H54 (cell line): ENCODE measurements at regions not wholly inside any gene's neighbourhood (a gene's known extent, or its start where the extent isn't known, plus 50 kb on each side); places are given as distances from the start of the nearest gene placed in this dataset.

Source experiments
- DNase-seq: peaks from one replicate; pipeline ENCODE4 v3.0.0; 2011; ENCODE audit warnings: low spot score, mixed read lengths; ENCODE audit not compliant: insufficient read length
- FAIRE-seq: peaks from 3 replicates; lab custom pipeline; 2011; peaks lifted over from hg19 to GRCh38; lab: Jason Lieb, UNC
- POLR2A ChIP-seq: IDR thresholded peaks from 2 replicates; pipeline ENCODE4 v1.6.1; 2011; ENCODE audit warnings: low read depth, mild to moderate bottlenecking, low read length

DNA sequence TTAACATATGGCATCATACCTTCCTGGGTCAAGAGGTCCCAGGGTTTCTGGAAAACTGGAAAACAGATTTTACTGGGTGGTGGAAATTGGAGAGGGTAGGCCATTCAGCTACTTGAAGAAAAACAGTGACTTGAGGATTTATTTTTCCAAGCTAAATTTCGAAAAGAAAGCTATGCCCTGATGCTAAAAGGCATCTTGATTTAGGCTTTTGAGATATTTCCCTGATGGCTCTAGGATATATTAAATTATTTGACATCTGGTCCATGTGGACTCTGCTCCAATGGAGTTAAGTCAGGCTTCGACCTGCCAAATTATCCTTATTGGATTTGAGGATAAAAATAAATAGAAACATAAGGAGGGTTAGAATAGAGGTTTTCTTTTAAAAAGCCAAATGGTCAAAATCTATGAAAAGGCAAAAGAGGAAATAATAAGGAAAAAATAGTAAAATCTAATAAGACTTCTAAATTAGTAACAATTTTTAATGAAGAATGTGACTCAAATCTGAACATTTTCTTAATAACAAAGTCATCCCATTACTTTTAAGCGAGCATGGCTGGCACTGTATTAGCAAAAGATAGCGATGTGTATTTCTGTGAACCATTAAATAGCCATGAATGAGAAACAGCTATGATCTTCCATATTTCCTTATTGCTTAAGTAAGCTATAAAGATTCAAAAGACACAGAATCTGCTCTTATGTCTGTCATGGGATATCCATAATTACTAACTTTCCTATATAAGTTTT lies 190.0 kb upstream of the MIR17HG start:
- FAIRE-seq (no peak), DNase-seq (no peak)
- no peak for TF ChIP-seq POLR2A

DNA sequence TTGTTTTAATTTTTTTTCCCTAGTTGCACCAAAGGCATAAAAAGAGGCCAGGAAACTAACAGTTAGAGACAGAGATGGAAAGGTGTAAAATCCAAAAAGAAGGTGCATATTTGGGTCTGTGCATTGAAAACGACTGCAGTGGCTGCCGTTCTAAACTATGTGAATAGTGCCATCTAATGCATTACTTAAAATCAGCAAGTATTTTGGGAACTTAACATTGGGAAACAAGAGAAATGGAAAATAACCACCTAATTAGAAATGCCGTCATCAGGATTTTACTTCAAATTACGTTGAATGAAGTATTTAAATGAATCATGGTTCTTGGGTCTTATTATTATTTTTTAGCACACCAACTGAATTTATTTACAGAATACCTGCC lies 189.5 kb upstream of the MIR17HG start:
- no peak for FAIRE-seq
- TF ChIP-seq POLR2A: no peak
- no peak for DNase-seq

DNA sequence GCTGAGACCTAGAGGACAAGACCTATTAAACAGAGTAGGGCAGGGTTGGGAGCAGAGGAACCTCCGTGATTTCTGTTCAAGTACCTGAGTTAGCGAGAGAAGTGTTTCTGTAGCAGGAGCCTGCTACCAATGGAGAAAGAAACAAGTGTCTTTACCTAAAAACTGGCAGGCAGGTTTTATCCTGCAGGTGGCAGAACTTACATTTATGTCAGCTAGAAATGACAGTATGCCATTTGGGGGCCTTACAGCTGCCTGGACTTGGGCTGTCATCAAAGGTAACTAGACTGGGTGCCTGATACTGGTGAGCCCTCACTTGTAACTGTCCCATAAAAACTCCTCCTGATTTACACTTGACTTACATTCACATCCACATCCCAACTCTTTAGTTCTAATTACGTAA lies 185.3 kb upstream of the MIR17HG start:
- no peak for DNase-seq
- no peak for FAIRE-seq
- TF ChIP-seq POLR2A: no peak

DNA sequence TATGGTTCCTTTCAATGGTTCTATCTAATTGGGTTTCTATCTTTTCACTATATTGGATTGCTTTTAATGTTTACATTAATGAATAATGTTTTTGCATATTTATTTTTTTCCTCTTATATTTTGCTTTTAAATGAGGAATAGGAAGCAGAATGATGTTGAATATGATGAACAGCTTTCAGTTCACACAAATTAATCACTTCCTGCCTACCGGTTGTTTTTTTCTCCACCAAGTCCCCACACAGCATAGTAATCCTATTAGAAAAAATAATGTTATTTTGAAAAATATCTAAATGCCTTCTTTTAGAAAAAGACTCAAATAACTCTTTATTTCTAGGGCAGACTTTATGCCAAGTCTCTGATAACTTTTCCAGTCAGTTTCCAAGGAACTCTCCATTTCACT lies 184.9 kb upstream of the MIR17HG start:
- FAIRE-seq (no peak), DNase-seq (no peak)
- no peak for TF ChIP-seq POLR2A

DNA sequence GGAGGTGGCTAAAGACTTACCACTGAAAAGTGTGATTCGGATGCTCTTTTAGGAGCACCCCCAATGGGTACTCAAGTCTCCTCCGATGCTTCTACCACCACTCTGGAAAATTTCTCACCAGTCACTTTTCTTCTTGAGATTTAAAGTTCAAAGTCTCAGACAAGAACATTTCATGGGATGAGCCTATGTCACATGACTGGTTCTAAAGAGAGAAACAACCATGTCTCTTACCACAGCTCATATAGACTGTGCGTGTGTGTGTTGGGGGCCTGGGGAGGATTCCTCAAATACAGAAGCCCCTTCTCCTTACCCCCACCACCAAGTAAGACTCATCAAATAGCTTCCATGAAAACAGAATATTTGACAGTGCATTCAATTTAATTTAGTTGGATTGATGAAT lies 181.7 kb upstream of the MIR17HG start:
- no peak for FAIRE-seq
- no peak for TF ChIP-seq POLR2A

DNA sequence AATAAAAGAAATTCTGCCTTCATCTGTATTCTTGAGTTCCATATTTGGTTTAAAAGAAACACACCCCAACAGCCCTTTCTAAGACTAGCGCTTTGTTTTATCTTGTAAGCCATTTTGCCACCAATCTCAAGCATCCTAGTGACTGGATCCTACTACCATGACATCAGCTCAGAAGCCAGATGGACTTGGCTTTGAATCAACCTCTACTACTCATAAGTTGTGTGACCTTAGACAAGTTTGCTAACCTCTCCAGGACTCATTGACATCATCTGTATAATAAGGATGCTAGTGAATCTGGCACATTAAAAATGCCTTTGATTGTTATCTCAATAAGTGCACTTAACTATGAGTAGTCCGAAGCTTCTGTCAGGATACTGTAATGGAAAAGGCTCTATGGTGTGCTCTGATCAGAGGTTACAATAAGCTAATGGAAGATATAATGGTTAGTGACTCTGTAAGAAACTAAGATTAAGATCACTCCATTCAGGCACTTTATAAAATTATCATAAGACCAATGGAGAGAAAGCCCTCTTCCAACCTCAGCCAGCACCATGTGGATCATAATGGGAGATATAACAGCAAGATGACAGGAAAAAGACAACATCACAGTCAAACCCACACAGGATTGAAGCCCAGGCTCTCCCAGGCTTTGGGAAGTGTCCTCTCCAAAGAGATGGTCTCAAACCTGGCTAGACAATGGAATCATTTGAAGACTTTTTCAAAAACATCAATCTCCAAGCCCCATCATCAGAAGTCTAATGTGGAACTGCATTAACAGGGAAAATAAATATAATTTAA lies 180.6 kb upstream of the MIR17HG start:
- no peak for FAIRE-seq
- no peak for TF ChIP-seq POLR2A
- no peak for DNase-seq

More for the DNA sequence above, 181.7 kb upstream of the MIR17HG start:
- no peak for DNase-seq

DNA sequence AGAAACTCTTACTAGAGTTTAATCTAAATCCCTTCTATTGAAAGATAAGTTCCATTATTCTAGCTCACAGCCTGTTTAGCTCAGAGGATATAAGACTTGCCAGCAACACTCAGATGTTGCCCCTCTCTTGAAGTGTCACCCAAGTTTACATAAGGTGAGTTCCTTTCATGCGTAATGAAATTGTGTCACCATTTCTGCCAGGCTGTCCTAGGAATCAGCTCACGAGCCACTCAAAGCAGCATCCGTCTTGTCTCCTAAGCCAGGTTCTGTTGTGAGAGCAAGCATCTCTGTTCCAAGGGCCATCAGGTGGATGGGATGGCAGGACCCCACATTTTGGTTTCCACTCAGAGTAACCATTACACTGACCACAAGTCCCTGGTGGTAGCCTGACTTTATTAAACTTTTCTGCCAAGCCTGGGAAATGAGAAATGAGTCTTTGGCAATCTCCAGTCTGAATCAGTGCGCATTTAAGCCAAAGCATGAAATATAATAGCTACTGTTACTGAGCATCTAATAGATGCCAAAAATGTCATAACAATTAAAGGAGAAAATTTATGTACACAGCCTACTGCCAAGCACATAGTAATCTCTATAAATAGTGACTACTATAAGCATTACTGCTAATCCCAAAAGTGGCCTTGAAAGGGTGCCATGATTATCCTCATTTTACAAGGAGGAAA lies 179.6 kb upstream of the MIR17HG start:
- TF ChIP-seq POLR2A: no peak
- DNase-seq (no peak), FAIRE-seq (no peak)

DNA sequence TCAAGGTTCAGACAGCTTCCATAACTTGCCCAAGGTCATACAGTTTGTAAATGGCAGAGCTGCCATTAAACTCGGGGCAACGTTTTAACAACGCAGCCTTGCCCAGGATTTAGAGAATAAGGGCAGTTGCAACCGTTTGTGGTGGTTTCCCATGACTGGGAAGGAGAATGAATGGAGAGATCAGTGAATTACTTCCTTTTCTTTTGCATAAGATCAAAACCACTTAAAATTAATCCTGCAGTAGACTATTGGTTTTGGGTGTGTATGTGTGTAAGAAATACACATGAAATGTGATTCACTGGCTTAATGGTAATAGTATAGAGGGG lies 179.1 kb upstream of the MIR17HG start:
- no peak for TF ChIP-seq POLR2A
- DNase-seq (no peak), FAIRE-seq (no peak)

DNA sequence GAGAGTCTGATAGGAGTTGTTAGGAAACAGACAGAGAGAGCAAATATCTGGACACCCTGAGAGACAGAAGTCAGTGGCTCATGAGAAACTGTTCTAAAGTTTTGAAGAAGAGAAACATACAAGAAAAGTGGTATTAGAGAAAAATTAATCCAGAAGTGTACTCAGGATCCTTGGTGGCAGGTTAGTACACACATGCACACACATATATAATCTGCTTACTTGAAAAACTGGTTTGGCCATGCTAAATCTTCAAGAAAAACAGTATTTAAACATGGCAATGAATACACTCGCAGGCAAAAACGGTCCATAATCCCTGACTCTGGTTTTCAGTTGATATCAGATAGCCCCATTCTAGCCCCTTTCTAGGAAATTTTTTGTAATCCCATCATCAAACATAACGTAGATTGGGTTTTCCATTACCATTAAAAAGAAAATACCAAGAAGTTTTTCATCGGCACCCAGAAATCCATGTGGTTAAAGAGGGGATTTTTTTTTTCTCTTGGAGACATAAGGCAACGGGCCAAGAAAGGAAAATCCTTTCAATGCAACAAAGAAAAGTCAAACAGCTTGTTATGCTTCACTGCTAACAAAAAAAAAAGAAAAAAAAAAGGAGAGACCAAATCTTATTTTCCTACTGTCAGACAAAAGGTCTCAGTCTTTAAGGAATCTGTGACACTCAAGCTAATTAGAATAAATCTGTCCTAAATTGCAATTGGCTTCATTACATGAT lies 178.0 kb upstream of the MIR17HG start:
- FAIRE-seq: no peak
- TF ChIP-seq POLR2A: no peak
- DNase-seq: no peak

DNA sequence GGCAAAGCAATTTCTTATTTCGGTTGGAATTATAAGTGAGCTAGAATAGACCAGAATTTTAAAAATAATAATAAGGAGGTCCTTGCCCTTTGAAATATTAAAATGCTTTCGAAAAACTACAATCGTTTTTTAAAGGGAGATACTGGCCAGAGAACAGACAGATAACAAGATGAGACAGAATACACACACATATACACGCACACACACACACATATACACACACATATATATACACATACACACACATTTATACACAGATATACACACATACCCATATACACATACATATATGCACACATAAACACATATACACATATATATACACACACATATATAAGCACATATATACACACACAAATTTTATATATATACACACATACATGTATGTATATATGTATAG lies 175.3 kb upstream of the MIR17HG start:
- no peak for TF ChIP-seq POLR2A
- FAIRE-seq (no peak), DNase-seq (no peak)

DNA sequence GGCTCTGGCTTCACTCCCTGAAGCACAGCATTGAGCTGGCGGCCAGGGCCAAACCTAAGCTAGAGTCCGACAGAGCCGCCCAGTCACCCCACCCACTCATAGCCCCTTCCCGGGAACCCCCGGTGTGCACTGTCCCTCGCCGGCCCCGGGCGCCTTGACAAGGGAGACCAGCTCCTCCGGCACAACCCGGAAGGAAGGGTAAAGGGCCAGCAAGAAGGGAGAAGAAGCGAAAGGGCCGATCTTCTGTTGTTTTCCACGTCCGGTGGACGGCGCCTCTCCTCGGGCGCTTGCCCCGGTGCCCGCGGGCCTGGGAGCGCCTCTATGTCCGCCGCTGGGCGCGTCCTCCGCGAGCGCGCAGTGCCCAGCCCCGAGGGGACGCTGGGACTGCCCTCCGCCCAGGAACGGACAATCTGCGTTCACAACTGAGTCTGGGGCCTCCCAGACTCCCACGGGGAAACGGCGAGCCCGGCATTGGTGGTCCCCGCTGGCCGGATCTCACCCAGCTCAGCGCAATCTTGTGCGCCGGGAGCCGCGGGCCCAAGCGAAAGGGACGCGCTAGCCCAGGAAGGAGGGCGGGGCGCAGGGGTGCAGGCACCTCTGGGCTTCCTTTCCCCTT lies 172.5 kb upstream of the MIR17HG start:
- no peak for FAIRE-seq
- no peak for TF ChIP-seq POLR2A
- DNase-seq: no peak

DNA sequence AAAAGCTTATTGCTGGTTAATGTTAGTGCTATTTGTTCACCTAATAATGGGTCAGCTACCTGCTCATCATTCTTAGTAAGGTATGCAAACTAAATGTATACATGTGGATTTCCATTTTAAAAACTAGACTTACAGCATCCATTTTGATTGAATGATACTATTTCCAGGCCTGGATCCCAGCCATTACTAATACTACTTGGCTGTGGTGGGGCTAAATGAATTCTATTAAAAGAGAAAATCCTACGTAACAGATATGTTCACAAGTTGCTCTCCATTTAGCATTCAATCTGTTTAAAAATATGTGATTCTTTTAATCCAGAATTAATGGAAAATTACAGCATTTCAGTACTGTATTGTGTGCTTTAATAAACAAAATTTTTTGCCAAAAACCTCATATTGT lies 169.4 kb upstream of the MIR17HG start:
- FAIRE-seq (no peak), DNase-seq (no peak)
- TF ChIP-seq POLR2A: no peak

DNA sequence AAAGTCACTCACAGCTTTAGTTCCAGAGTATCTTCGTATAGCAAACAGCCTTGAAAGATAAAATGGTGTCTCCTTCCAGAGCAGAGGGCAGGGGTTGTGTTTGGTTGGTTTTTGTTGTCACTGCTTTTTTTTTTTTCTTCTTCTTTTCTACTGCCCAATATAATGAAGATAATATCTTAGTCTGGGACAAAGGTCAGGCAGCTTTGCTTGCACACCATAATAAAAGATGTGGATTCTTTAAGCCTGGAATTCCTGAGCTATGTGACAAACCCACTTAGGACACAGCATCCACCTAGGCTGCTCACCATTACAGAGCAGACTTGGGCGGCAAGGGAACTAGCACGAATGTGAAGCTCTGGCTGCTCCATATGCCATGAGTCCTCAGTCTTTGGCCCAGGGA lies 165.6 kb upstream of the MIR17HG start:
- FAIRE-seq (no peak), DNase-seq (no peak)
- TF ChIP-seq POLR2A: no peak
